SK-N-SH (cell line): ENCODE measurements at regions not wholly inside any gene's neighbourhood (a gene's known extent, or its start where the extent isn't known, plus 50 kb on each side); places are given as distances from the start of the nearest gene placed in this dataset.

Experiments
- CTCF ChIA-PET: fragments of 300-600, 350-600 bp; formaldehyde crosslinking; extraction: SDS; loops from one replicate; lab custom pipeline; 2021; lab: Yijun Ruan, JAX
- POLR2A ChIA-PET: fragments of 350-600 bp; sonication (Branson Sonifier 250); formaldehyde crosslinking; extraction: SDS; loops from one replicate; lab custom pipeline; 2020; ENCODE audit warnings: antibody characterized with exemption, inconsistent platforms; lab: Yijun Ruan, JAX
- DNase-seq: peaks from one replicate; pipeline ENCODE4 v3.0.0; 2012
- H2AFZ ChIP-seq: fragments of 200-600 bp; sonication (generic); 2 replicates; pipeline ENCODE4 v1.8.1; 2016; ENCODE audit warnings: antibody characterized with exemption, mild to moderate bottlenecking, low read depth
- H3F3A ChIP-seq: fragments of 200-600 bp; sonication (generic); replicated peaks from 2 replicates; pipeline ENCODE3; 2016; ENCODE audit warnings: antibody characterized with exemption, mild to moderate bottlenecking; ENCODE audit not compliant: insufficient read depth
- H3K27ac ChIP-seq, 2 experiments: fragments of 200-500 bp in 1 of 2; fragments of 200-600 bp in 1 of 2; sonication (Bioruptor generic) in 1 of 2; sonication (generic), shearing (Covaris generic) in 1 of 2; 2 replicates each; pipeline versions ENCODE4 v1.5.1 to v1.6.1; 2014 to 2016; ENCODE audit warnings: low read depth in 2 of 2, inconsistent platforms in 1 of 2, low read length in 1 of 2, mild to moderate bottlenecking in 1 of 2, mixed read lengths in 1 of 2
- H3K27me3 ChIP-seq: fragments of 200-600 bp; sonication (generic), shearing (Covaris generic); 2 replicates; pipeline ENCODE4 v1.6.1; 2016; ENCODE audit warnings: mixed run types; ENCODE audit not compliant: insufficient read depth
- H3K36me3 ChIP-seq, 2 experiments: fragments of 200-500 bp in 1 of 2; fragments of 200-600 bp in 1 of 2; sonication (Bioruptor generic) in 1 of 2; sonication (generic) in 1 of 2; replicated peaks in 1 of 2; 2 replicates each; pipeline versions ENCODE3 to v1.5.1; 2014 to 2016; ENCODE audit warnings: low read length in 1 of 2, mild to moderate bottlenecking in 1 of 2; ENCODE audit not compliant: insufficient read depth in 2 of 2, control insufficient read depth in 1 of 2
- H3K4me1 ChIP-seq, 2 experiments: fragments of 200-500 bp in 1 of 2; fragments of 200-600 bp in 1 of 2; sonication (Bioruptor generic) in 1 of 2; sonication (generic), shearing (Covaris generic) in 1 of 2; 2 replicates each; pipeline versions ENCODE4 v1.5.1 to v1.6.1; 2014 to 2016; ENCODE audit warnings: low read depth in 1 of 2, low read length in 1 of 2, mixed run types in 1 of 2; ENCODE audit not compliant: insufficient read depth in 2 of 2, control insufficient read depth in 1 of 2
- H3K4me2 ChIP-seq: fragments of 200-600 bp; sonication (generic), shearing (Covaris generic); 2 replicates; pipeline ENCODE4 v1.6.1; 2017; ENCODE audit warnings: mixed run types
- H3K4me3 ChIP-seq, 2 experiments: fragments of 200-500 bp in 1 of 2; fragments of 200-600 bp in 1 of 2; sonication (Bioruptor generic) in 1 of 2; sonication (generic), shearing (Covaris generic) in 1 of 2; 2 replicates each; pipeline versions ENCODE4 v1.5.1 to v1.8.1; 2014 to 2016; ENCODE audit warnings: low read depth in 2 of 2, inconsistent platforms in 1 of 2, low read length in 1 of 2, mild to moderate bottlenecking in 1 of 2, mixed read lengths in 1 of 2, moderate library complexity in 1 of 2
- H3K79me2 ChIP-seq: fragments of 200-600 bp; sonication (generic); 2 replicates; pipeline ENCODE4 v1.8.1; 2017; ENCODE audit warnings: mild to moderate bottlenecking; ENCODE audit not compliant: insufficient read depth
- H3K9ac ChIP-seq: fragments of 200-600 bp; sonication (generic); 2 replicates; pipeline ENCODE4 v1.6.1; 2017; ENCODE audit warnings: mixed run types
- H3K9me2 ChIP-seq: fragments of 200-600 bp; sonication (generic); 2 replicates; pipeline ENCODE4 v1.6.1; 2017; ENCODE audit warnings: mixed run types
- H3K9me3 ChIP-seq: fragments of 200-600 bp; sonication (generic); 2 replicates; pipeline ENCODE4 v1.6.1; 2017; ENCODE audit warnings: mixed run types, mild to moderate bottlenecking, moderate library complexity
- H4K20me1 ChIP-seq: fragments of 200-600 bp; sonication (generic); 2 replicates; pipeline ENCODE4 v1.6.1; 2017; ENCODE audit warnings: mild to moderate bottlenecking, mixed run types; ENCODE audit not compliant: insufficient read depth
- FOXM1 ChIP-seq: IDR thresholded peaks from 2 replicates; pipeline ENCODE4 v1.4.0; 2012; ENCODE audit warnings: low read depth, mild to moderate bottlenecking
- GATA2 ChIP-seq: sonication (generic); formaldehyde crosslinking; IDR thresholded peaks from 2 replicates; pipeline ENCODE4 v1.5.0; 2020; ENCODE audit warnings: mild to moderate bottlenecking, missing genetic modification reagents
- JUND ChIP-seq: IDR thresholded peaks from 2 replicates; pipeline ENCODE4 v1.4.0; 2012
- MEF2A ChIP-seq: IDR thresholded peaks from 2 replicates; pipeline ENCODE4 v1.4.0; 2012; ENCODE audit warnings: low read depth, borderline replicate concordance
- MXI1 ChIP-seq: IDR thresholded peaks from 2 replicates; pipeline ENCODE4 v1.6.1; 2012; ENCODE audit warnings: mild to moderate bottlenecking, low read depth, low read length, improper control_type of control experiment
- POLR2AphosphoS5 ChIP-seq: IDR thresholded peaks from 2 replicates; pipeline ENCODE4 v1.6.1; 2012; ENCODE audit warnings: low read depth, low read length
- RFX5 ChIP-seq: IDR thresholded peaks from 2 replicates; pipeline ENCODE4 v1.6.1; 2012; ENCODE audit warnings: mild to moderate bottlenecking, improper control_type of control experiment, low read length
- RXRA ChIP-seq: IDR thresholded peaks from 2 replicates; pipeline ENCODE4 v1.4.0; 2012; ENCODE audit warnings: low read depth, mild to moderate bottlenecking, borderline replicate concordance
- SMC3 ChIP-seq: IDR thresholded peaks from 2 replicates; pipeline ENCODE4 v1.6.1; 2012; ENCODE audit warnings: low read depth, low read length, improper control_type of control experiment
- TCF12 ChIP-seq: IDR thresholded peaks from 2 replicates; pipeline ENCODE4 v1.4.0; 2012
- YY1 ChIP-seq: IDR thresholded peaks from 2 replicates; pipeline ENCODE4 v1.4.0; 2012; ENCODE audit warnings: low read depth, mild to moderate bottlenecking
- WGBS: methylation state at CpG from one replicate; pipeline ENCODE4 v1.1.6; 2017; ENCODE audit warnings: low lambda C conversion rate; 5-methylcytosine and 5-hydroxymethylcytosine counted together
- TF ChIP-seq, protein P1 (sequence below): IDR thresholded peaks from 2 replicates; pipeline ENCODE4 v1.4.0; 2012; ENCODE audit warnings: low read depth, borderline replicate concordance
- TF ChIP-seq, protein P2 (sequence below): fragments of 150-350 bp; IDR thresholded peaks from 2 replicates; pipeline ENCODE4 v1.6.1; 2016; ENCODE audit warnings: mild to moderate bottlenecking, low read depth, low read length
- TF ChIP-seq, protein P3 (sequence below): IDR thresholded peaks from 2 replicates; pipeline ENCODE4 v1.6.1; 2012; ENCODE audit warnings: mild to moderate bottlenecking, low read depth, low read length, moderate library complexity

DNA sequence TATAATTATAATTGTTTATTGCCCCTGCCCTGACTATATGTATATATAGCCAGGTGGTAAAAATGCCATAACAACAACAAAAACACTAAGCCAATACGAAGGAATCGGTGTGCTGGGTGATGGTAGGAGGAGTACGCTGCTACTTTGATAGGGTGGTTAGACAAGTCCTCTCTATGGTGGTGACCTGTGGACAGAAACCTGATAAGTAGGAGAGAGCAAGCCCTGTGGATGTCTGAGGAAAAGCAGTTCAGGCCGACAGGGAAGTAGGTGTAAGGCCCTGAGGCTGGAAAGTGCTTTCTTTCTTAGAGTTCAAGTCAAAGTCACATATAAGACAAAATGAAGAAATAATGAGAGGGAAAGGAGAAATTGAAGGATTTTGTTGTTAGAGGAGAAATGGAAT is 823.8 kb upstream of the CELF2 start:
- Histone ChIP-seq H3K4me3 (no peak overlapping the region), H3K9me2 (no peaks in the 10 kb centered on the region), H3K27ac (no peak overlapping the region), H3K27me3 (no peaks in the 10 kb centered on the region), H4K20me1 (no peaks in the 10 kb centered on the region), H3K9ac (no peak overlapping the region), H3F3A (no peaks in the 10 kb centered on the region), H3K36me3 (no peaks in the 10 kb centered on the region), H3K9me3 (peaks cover 4% of the 10 kb centered on the region; the same call in 1 of the 2 replicates), H3K4me2 (no peak overlapping the region), H3K79me2 (no peaks in the 10 kb centered on the region), H2AFZ (no peak overlapping the region), H3K4me1 (no peaks in the 10 kb centered on the region)
- 59% methylated on average over 4 of the region's 4 CpGs for WGBS
- TF ChIP-seq, protein P1, sequence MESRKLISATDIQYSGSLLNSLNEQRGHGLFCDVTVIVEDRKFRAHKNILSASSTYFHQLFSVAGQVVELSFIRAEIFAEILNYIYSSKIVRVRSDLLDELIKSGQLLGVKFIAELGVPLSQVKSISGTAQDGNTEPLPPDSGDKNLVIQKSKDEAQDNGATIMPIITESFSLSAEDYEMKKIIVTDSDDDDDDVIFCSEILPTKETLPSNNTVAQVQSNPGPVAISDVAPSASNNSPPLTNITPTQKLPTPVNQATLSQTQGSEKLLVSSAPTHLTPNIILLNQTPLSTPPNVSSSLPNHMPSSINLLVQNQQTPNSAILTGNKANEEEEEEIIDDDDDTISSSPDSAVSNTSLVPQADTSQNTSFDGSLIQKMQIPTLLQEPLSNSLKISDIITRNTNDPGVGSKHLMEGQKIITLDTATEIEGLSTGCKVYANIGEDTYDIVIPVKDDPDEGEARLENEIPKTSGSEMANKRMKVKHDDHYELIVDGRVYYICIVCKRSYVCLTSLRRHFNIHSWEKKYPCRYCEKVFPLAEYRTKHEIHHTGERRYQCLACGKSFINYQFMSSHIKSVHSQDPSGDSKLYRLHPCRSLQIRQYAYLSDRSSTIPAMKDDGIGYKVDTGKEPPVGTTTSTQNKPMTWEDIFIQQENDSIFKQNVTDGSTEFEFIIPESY = no peak
- TF ChIP-seq MXI1 = no peak
- TF ChIP-seq TCF12 = no peak
- TF ChIP-seq POLR2AphosphoS5 = no peak
- no peak for TF ChIP-seq SMC3
- TF ChIP-seq JUND = no peak
- no peak for TF ChIP-seq MEF2A
- TF ChIP-seq, protein P2, sequence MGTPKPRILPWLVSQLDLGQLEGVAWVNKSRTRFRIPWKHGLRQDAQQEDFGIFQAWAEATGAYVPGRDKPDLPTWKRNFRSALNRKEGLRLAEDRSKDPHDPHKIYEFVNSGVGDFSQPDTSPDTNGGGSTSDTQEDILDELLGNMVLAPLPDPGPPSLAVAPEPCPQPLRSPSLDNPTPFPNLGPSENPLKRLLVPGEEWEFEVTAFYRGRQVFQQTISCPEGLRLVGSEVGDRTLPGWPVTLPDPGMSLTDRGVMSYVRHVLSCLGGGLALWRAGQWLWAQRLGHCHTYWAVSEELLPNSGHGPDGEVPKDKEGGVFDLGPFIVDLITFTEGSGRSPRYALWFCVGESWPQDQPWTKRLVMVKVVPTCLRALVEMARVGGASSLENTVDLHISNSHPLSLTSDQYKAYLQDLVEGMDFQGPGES = no peak
- TF ChIP-seq YY1 = no peak
- ChIA-PET CTCF (no interaction called here), POLR2A (no interaction called here)
- no peak for DNase-seq

DNA sequence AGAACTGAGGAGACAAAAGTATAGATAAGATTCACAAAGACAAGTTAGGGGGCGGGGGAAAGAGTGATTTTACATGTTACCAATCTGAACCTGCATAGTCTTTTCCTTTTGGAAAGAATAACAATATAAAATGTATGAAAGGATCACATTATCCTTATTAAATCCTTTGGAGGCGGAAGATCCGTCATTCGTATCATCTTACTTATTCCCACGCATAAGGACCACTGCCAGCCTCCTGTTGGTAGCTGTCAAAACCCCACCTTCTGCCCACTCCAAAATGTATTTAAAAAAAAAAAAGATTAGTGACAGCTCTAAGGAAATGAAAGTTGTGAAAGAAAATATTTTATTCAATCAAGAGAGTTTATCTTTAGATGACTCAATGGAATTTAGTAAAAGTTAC is 821.0 kb upstream of the CELF2 start:
- Histone ChIP-seq H3K27me3 (no peaks in the 10 kb centered on the region), H3K9me3 (peaks cover 4% of the 10 kb centered on the region; the same call in 1 of the 2 replicates), H3K36me3 (no peaks in the 10 kb centered on the region), H4K20me1 (no peaks in the 10 kb centered on the region), H3K9me2 (no peaks in the 10 kb centered on the region), H3K4me1 (no peaks in the 10 kb centered on the region), H2AFZ (no peak overlapping the region), H3K79me2 (no peaks in the 10 kb centered on the region), H3K4me3 (no peak overlapping the region), H3K9ac (no peak overlapping the region), H3K27ac (no peak overlapping the region), H3K4me2 (no peak overlapping the region), H3F3A (no peaks in the 10 kb centered on the region)
- DNase-seq = no peak
- 53% methylated on average over 5 of the region's 5 CpGs for WGBS
- no peak for TF ChIP-seq GATA2 (CRISPR knock-in tag)
- TF ChIP-seq, protein P1 = no peak
- TF ChIP-seq MEF2A = no peak
- no peak for TF ChIP-seq RFX5
- TF ChIP-seq FOXM1 = no peak
- TF ChIP-seq, protein P3, sequence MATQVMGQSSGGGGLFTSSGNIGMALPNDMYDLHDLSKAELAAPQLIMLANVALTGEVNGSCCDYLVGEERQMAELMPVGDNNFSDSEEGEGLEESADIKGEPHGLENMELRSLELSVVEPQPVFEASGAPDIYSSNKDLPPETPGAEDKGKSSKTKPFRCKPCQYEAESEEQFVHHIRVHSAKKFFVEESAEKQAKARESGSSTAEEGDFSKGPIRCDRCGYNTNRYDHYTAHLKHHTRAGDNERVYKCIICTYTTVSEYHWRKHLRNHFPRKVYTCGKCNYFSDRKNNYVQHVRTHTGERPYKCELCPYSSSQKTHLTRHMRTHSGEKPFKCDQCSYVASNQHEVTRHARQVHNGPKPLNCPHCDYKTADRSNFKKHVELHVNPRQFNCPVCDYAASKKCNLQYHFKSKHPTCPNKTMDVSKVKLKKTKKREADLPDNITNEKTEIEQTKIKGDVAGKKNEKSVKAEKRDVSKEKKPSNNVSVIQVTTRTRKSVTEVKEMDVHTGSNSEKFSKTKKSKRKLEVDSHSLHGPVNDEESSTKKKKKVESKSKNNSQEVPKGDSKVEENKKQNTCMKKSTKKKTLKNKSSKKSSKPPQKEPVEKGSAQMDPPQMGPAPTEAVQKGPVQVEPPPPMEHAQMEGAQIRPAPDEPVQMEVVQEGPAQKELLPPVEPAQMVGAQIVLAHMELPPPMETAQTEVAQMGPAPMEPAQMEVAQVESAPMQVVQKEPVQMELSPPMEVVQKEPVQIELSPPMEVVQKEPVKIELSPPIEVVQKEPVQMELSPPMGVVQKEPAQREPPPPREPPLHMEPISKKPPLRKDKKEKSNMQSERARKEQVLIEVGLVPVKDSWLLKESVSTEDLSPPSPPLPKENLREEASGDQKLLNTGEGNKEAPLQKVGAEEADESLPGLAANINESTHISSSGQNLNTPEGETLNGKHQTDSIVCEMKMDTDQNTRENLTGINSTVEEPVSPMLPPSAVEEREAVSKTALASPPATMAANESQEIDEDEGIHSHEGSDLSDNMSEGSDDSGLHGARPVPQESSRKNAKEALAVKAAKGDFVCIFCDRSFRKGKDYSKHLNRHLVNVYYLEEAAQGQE = no peak
- TF ChIP-seq RXRA = no peak
- TF ChIP-seq YY1 = no peak
- POLR2A ChIA-PET = no interaction called here
- CTCF ChIA-PET = no interaction called here
